GM18870 (cell line): ENCODE measurements at regions not wholly inside any gene's neighbourhood (a gene's known extent, or its start where the extent isn't known, plus 50 kb on each side); places are given as distances from the start of the nearest gene placed in this dataset.
"Not testable (repeated sequence)": the region's sequence is repeated elsewhere in the genome, so short reads cannot be mapped to it uniquely, and the experiment has no call there.

Experiments used
- ATAC-seq: cut with Tn5 transposase; IDR thresholded peaks from one replicate; pipeline ENCODE4 v1.9.1; 2021; ENCODE audit warnings: moderate library complexity; ENCODE audit not compliant: unreplicated experiment

GRCh38 chr3:30480587-30480986 is 125.8 kb upstream of the TGFBR2 start:
- ATAC-seq, result no peak

GRCh38 chr3:30481241-30481640 is 125.2 kb upstream of the TGFBR2 start:
- no peak for ATAC-seq

GRCh38 chr3:30484229-30484628 is 122.2 kb upstream of the TGFBR2 start:
- ATAC-seq, result not testable (repeated sequence)

GRCh38 chr3:30486368-30486767 is 120.0 kb upstream of the TGFBR2 start:
- no peak for ATAC-seq

GRCh38 chr3:30488070-30488756 is 118.2 kb upstream of the TGFBR2 start:
- no peak for ATAC-seq

- ATAC-seq, result no peak
Measured at GRCh38 chr3:30492322-30493192, 113.8 kb upstream of the TGFBR2 start.

- ATAC-seq, result no peak
Measured at GRCh38 chr3:30493911-30494311, 112.5 kb upstream of the TGFBR2 start.

GRCh38 chr3:30495172-30496065 is 111.0 kb upstream of the TGFBR2 start:
- ATAC-seq, result no peak

- ATAC-seq, result no peak
Measured at GRCh38 chr3:30496066-30496966, 110.1 kb upstream of the TGFBR2 start.

GRCh38 chr3:30498587-30498967 is 107.8 kb upstream of the TGFBR2 start:
- ATAC-seq, result no peak

- ATAC-seq, result peak; percentile 98
Measured at GRCh38 chr3:30500666-30501399, 105.6 kb upstream of the TGFBR2 start.

- ATAC-seq, result no peak
Measured at GRCh38 chr3:30501526-30501925, 104.9 kb upstream of the TGFBR2 start.

- no peak for ATAC-seq
Measured at GRCh38 chr3:30502051-30502741, 104.2 kb upstream of the TGFBR2 start.

- ATAC-seq, result peak; percentile 42
Measured at GRCh38 chr3:30502742-30503073, 103.7 kb upstream of the TGFBR2 start.

- ATAC-seq, result no peak
Measured at GRCh38 chr3:30503446-30503845, 103.0 kb upstream of the TGFBR2 start.

GRCh38 chr3:30504939-30505338 is 101.5 kb upstream of the TGFBR2 start:
- ATAC-seq, result no peak

GRCh38 chr3:30505866-30506520 is 100.4 kb upstream of the TGFBR2 start:
- no peak for ATAC-seq

- no peak for ATAC-seq
Measured at GRCh38 chr3:30508339-30508738, 98.1 kb upstream of the TGFBR2 start.

GRCh38 chr3:30510596-30510995 is 95.8 kb upstream of the TGFBR2 start:
- no peak for ATAC-seq
